Panc1 (cell line): ENCODE measurements at regions not wholly inside any gene's neighbourhood (a gene's known extent, or its start where the extent isn't known, plus 50 kb on each side); places are given as distances from the start of the nearest gene placed in this dataset.

Experiments
- ATAC-seq: fragments of 200-7000 bp; cut with Tn5 transposase; 2 replicates; pipeline ENCODE4 v1.9.1; 2020; ENCODE audit warnings: mild to moderate bottlenecking, moderate library complexity
- BruUV-seq: library from RNA; stranded (reverse); fragments of 400-500 nt; replicated peaks from 2 replicates; lab custom pipeline; 2021; lab: Mats Ljungman, UMichigan
- CTCF ChIA-PET: fragments of 300-600 bp; sonication (Branson Sonifier 250); formaldehyde crosslinking; loops from one replicate; lab custom pipeline; 2022; ENCODE audit warnings: antibody characterized with exemption; lab: Charles Lee
- POLR2A ChIA-PET: fragments of 300-600 bp; sonication (Branson Sonifier 250); formaldehyde crosslinking; loops from one replicate; lab custom pipeline; 2022; ENCODE audit warnings: antibody characterized with exemption; lab: Charles Lee
- DNase-seq: peaks from one replicate; pipeline ENCODE4 v3.0.0-alpha.2; 2010; ENCODE audit warnings: low read depth, low spot score
- H3K27ac ChIP-seq: 2 replicates; pipeline ENCODE4 v1.5.1; 2011; ENCODE audit warnings: mild to moderate bottlenecking, low read length, inconsistent platforms
- H3K27me3 ChIP-seq: fragments of 200-500 bp; sonication (Bioruptor generic); 2 replicates; pipeline ENCODE4 v1.6.0; 2014; ENCODE audit warnings: low read length, inconsistent platforms; ENCODE audit not compliant: control insufficient read depth, insufficient read depth
- H3K36me3 ChIP-seq: fragments of 200-500 bp; sonication (Bioruptor generic); 2 replicates; pipeline ENCODE4 v1.5.1; 2014; ENCODE audit warnings: inconsistent platforms, mild to moderate bottlenecking, low read length, moderate library complexity; ENCODE audit not compliant: control insufficient read depth, insufficient read depth
- H3K4me1 ChIP-seq: 2 replicates; pipeline ENCODE4 v1.5.1; 2011; ENCODE audit warnings: inconsistent platforms, mild to moderate bottlenecking, low read length, moderate library complexity; ENCODE audit not compliant: control insufficient read depth, insufficient read depth
- H3K4me3 ChIP-seq, 2 experiments: 2 replicates each; pipeline ENCODE4 v1.5.1; 2011 to 2012; ENCODE audit warnings: low read depth in 2 of 2, low read length in 2 of 2, mild to moderate bottlenecking in 2 of 2, inconsistent platforms in 1 of 2, moderate library complexity in 1 of 2
- H3K9me3 ChIP-seq: fragments of 200-500 bp; sonication (Bioruptor generic); 2 replicates; pipeline ENCODE4 v1.5.1; 2014; ENCODE audit warnings: low read depth, mild to moderate bottlenecking, inconsistent platforms, low read length, moderate library complexity; ENCODE audit not compliant: control insufficient read depth, insufficient read depth
- POLR2AphosphoS5 ChIP-seq: IDR thresholded peaks from 2 replicates; pipeline ENCODE4 v1.6.1; 2012; ENCODE audit warnings: mild to moderate bottlenecking, low read depth, low read length, moderate library complexity
- SIN3A ChIP-seq: IDR thresholded peaks from 2 replicates; pipeline ENCODE4 v1.6.1; 2012; ENCODE audit warnings: low read depth, mild to moderate bottlenecking, low read length, moderate library complexity, borderline replicate concordance; ENCODE audit not compliant: insufficient read depth
- TCF7L2 ChIP-seq: IDR thresholded peaks from 2 replicates; pipeline ENCODE4 v1.6.1; 2011; ENCODE audit warnings: mild to moderate bottlenecking, low read depth, low read length, inconsistent platforms
- in situ Hi-C: cut with HindIII; loops from 2 replicates; pipeline ENCODE4 v1.10.0; 2016; ENCODE audit warnings: low sequenced_read_pairs, low pct_unique_long_range_greater_than_20kb
- intact Hi-C: fragments of 100-400 bp; cut with micrococcal nuclease; formaldehyde crosslinking; loops from one replicate; pipeline ENCODE4 v1.10.0; 2022; ENCODE audit not compliant: unreplicated experiment
- TF ChIP-seq, protein P1 (sequence below): fragments of 450-650 bp; IDR thresholded peaks from 2 replicates; pipeline ENCODE4 v1.5.1; 2017; ENCODE audit warnings: mild to moderate bottlenecking
- TF ChIP-seq, protein P2 (sequence below), 2 experiments: IDR thresholded peaks; 2 replicates each; pipeline ENCODE4 v1.6.1; 2011 to 2012; ENCODE audit warnings: low read depth in 2 of 2, control low read depth in 1 of 2, low read length in 1 of 2, mild to moderate bottlenecking in 1 of 2, moderate library complexity in 1 of 2; ENCODE audit not compliant: insufficient read depth in 1 of 2

DNA sequence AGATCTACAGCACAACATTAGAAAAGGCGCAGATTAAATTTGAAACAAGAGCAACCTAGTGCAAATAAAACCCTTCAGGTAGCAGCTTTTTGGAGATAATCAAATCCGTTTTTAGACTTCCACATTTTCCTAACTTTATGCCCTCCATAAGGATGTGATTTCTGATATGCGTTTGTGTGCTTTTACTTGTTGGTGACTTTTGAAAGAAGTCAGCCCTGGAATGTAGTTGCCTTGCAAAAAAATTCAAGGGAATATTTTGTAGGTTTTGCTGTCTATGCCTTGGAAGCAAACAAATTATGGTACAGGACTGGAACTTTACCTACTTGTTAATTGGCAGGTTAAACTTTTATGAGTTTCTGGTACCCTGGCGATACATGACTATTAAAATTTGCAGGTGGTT, 86.7 kb upstream of the HDAC9 start:
- no peak for DNase-seq
- intact Hi-C loops = no loop called here
- Histone ChIP-seq H3K9me3 (0 out of 2 replicates have a peak, but pooled peaks cover 4% of the 10 kb centered on the region), H3K36me3 (no peaks in the 10 kb centered on the region), H3K4me3 (no peak overlapping the region), H3K27me3 (no peaks in the 10 kb centered on the region), H3K4me1 (no peaks in the 10 kb centered on the region), H3K27ac (0 out of 2 replicates have a peak overlapping the region, but pooled peaks have one; percentile 13)
- ChIA-PET CTCF (no interaction called here), POLR2A (no interaction called here)
- ATAC-seq = no peak
- no TSS peak for BruUV-seq
- TF ChIP-seq SIN3A (no peak), POLR2AphosphoS5 (no peak), TCF7L2 (no peak)
- TF ChIP-seq, protein P1, sequence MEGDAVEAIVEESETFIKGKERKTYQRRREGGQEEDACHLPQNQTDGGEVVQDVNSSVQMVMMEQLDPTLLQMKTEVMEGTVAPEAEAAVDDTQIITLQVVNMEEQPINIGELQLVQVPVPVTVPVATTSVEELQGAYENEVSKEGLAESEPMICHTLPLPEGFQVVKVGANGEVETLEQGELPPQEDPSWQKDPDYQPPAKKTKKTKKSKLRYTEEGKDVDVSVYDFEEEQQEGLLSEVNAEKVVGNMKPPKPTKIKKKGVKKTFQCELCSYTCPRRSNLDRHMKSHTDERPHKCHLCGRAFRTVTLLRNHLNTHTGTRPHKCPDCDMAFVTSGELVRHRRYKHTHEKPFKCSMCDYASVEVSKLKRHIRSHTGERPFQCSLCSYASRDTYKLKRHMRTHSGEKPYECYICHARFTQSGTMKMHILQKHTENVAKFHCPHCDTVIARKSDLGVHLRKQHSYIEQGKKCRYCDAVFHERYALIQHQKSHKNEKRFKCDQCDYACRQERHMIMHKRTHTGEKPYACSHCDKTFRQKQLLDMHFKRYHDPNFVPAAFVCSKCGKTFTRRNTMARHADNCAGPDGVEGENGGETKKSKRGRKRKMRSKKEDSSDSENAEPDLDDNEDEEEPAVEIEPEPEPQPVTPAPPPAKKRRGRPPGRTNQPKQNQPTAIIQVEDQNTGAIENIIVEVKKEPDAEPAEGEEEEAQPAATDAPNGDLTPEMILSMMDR = no peak
- TF ChIP-seq, protein P2, sequence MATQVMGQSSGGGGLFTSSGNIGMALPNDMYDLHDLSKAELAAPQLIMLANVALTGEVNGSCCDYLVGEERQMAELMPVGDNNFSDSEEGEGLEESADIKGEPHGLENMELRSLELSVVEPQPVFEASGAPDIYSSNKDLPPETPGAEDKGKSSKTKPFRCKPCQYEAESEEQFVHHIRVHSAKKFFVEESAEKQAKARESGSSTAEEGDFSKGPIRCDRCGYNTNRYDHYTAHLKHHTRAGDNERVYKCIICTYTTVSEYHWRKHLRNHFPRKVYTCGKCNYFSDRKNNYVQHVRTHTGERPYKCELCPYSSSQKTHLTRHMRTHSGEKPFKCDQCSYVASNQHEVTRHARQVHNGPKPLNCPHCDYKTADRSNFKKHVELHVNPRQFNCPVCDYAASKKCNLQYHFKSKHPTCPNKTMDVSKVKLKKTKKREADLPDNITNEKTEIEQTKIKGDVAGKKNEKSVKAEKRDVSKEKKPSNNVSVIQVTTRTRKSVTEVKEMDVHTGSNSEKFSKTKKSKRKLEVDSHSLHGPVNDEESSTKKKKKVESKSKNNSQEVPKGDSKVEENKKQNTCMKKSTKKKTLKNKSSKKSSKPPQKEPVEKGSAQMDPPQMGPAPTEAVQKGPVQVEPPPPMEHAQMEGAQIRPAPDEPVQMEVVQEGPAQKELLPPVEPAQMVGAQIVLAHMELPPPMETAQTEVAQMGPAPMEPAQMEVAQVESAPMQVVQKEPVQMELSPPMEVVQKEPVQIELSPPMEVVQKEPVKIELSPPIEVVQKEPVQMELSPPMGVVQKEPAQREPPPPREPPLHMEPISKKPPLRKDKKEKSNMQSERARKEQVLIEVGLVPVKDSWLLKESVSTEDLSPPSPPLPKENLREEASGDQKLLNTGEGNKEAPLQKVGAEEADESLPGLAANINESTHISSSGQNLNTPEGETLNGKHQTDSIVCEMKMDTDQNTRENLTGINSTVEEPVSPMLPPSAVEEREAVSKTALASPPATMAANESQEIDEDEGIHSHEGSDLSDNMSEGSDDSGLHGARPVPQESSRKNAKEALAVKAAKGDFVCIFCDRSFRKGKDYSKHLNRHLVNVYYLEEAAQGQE (IDR thresholded peaks at IDR 0.05; ENCODE audit: insufficient read depth in 1 of 2, low read depth in 2 of 2, low read length in 1 of 2) = no peak
- in situ Hi-C loops = no loop called here

DNA sequence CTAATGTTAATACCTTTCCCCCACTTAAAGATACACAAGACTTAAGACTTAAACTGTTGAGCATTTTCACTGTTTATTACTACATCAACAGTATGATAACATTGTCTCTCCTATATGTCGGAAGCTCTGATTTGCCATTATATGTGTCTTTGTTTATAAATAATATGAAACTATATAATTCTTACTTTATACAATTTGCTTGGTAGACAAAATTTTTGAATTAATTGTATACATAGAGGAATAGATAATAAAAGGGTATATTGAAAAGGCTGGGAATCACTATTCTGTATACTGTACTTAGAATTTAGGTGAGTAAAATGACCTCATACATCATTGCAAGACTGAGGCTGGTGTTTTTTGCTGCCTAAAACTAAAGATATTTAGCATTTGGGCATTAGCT, 82.1 kb upstream of the HDAC9 start:
- no peaks in the 10 kb centered on the region for H3K9me3 ChIP-seq
- CTCF ChIA-PET = no interaction called here
- H3K4me3 ChIP-seq = no peak overlapping the region
- H3K4me1 ChIP-seq = no peaks in the 10 kb centered on the region
- in situ Hi-C loops = no loop called here
- TF ChIP-seq SIN3A = no peak
- TF ChIP-seq, protein P1 = no peak
- no peak for TF ChIP-seq TCF7L2
- TF ChIP-seq, protein P2 (IDR thresholded peaks at IDR 0.05; ENCODE audit: insufficient read depth in 1 of 2, low read depth in 2 of 2, low read length in 1 of 2) = no peak
- TF ChIP-seq POLR2AphosphoS5 = no peak
- H3K27me3 ChIP-seq = no peaks in the 10 kb centered on the region
- H3K27ac ChIP-seq = no peak overlapping the region; the same call in 1 of the 2 replicates
- intact Hi-C loops = no loop called here
- DNase-seq = no peak
- no peaks in the 10 kb centered on the region for H3K36me3 ChIP-seq
- ATAC-seq = no peak
- POLR2A ChIA-PET = no interaction called here
- no TSS peak for BruUV-seq
